Adrenal gland (tissue), 5 donors: ENCODE measurements at regions not wholly inside any gene's neighbourhood (a gene's known extent, or its start where the extent isn't known, plus 50 kb on each side); places are given as distances from the start of the nearest gene placed in this dataset.

ENCODE experiments used
- CTCF ChIP-seq, 6 experiments: fragments of 450-650 bp in 4 of 6; fragments of 200-600 bp in 2 of 6; sonication (generic) in 1 of 6; IDR thresholded peaks; 1 replicate in 5 of 6; 2 replicates in 1 of 6; pipeline versions ENCODE4 v1.5.1 to v1.8.0; 2016 to 2021; ENCODE audit warnings: antibody characterized with exemption in 6 of 6, mild to moderate bottlenecking in 2 of 6, moderate library complexity in 1 of 6
- POLR2A ChIP-seq, 2 donors: fragments of 450-650 bp; IDR thresholded peaks; one replicate each; pipeline ENCODE4 v1.6.1; 2017; ENCODE audit warnings: antibody characterized with exemption in 2 of 2, mild to moderate bottlenecking in 2 of 2, moderate library complexity in 1 of 2
- donor health status: DM: no; HTN: no; CAD: no.

GRCh38 chr21:34003428-34003827 is 70.0 kb upstream of the MRPS6 start:
- TF ChIP-seq CTCF (IDR thresholded peaks at IDR 0.05) (no peak), POLR2A (IDR thresholded peaks at IDR 0.05) (no peak)
